ENCODE measurements at regions not wholly inside any gene's neighbourhood (a gene's known extent, or its start where the extent isn't known, plus 50 kb on each side); places are given as distances from the start of the nearest gene placed in this dataset.
"Not testable (repeated sequence)": the region's sequence is repeated elsewhere in the genome, so short reads cannot be mapped to it uniquely, and the experiment has no call there.

- no peak for DNase-seq (ENCODE audit: low read depth, low spot score)
Observed at GRCh38 chr15:38614621-38615020, 50.0 kb upstream of the RASGRP1 start.

GRCh38 chr15:38617831-38618230, 53.2 kb upstream of the RASGRP1 start:
- no peak for DNase-seq (ENCODE audit: low read depth, low spot score)

GRCh38 chr15:38618242-38618955, 53.8 kb upstream of the RASGRP1 start:
- no peak for DNase-seq (ENCODE audit: low read depth, low spot score)

GRCh38 chr15:38620098-38620497, 55.5 kb upstream of the RASGRP1 start:
- no peak for DNase-seq (ENCODE audit: low read depth, low spot score)

- no peak for DNase-seq (ENCODE audit: low read depth, low spot score)
Observed at GRCh38 chr15:38620851-38621594, 56.4 kb upstream of the RASGRP1 start.

GRCh38 chr15:38622304-38622703, 57.7 kb upstream of the RASGRP1 start:
- no peak for DNase-seq (ENCODE audit: low read depth, low spot score)

GRCh38 chr15:38622908-38623307, 58.3 kb upstream of the RASGRP1 start:
- no peak for DNase-seq (ENCODE audit: low read depth, low spot score)

GRCh38 chr15:38623744-38624143, 59.1 kb upstream of the RASGRP1 start:
- DNase-seq (ENCODE audit: low read depth, low spot score), result no peak

- DNase-seq (ENCODE audit: low read depth, low spot score), result no peak
Observed at GRCh38 chr15:38624244-38625205, 59.9 kb upstream of the RASGRP1 start.

GRCh38 chr15:38625886-38626285, 61.3 kb upstream of the RASGRP1 start:
- DNase-seq (ENCODE audit: low read depth, low spot score), result no peak

- no peak for DNase-seq (ENCODE audit: low read depth, low spot score)
Observed at GRCh38 chr15:38626443-38627050, 61.9 kb upstream of the RASGRP1 start.

- DNase-seq (ENCODE audit: low read depth, low spot score), result no peak
Observed at GRCh38 chr15:38627689-38628277, 63.2 kb upstream of the RASGRP1 start.

- no peak for DNase-seq (ENCODE audit: low read depth, low spot score)
Observed at GRCh38 chr15:38631119-38632075, 66.8 kb upstream of the RASGRP1 start.

GRCh38 chr15:38635170-38635569, 70.6 kb upstream of the RASGRP1 start:
- no peak for DNase-seq (ENCODE audit: low read depth, low spot score)

GRCh38 chr15:38636597-38636996, 72.0 kb upstream of the RASGRP1 start:
- no peak for DNase-seq (ENCODE audit: low read depth, low spot score)

GRCh38 chr15:38638126-38638525, 73.5 kb upstream of the RASGRP1 start:
- DNase-seq (ENCODE audit: low read depth, low spot score), result no peak

GRCh38 chr15:38638811-38639210, 74.2 kb upstream of the RASGRP1 start:
- no peak for DNase-seq (ENCODE audit: low read depth, low spot score)

- no peak for DNase-seq (ENCODE audit: low read depth, low spot score)
Observed at GRCh38 chr15:38642689-38643270, 78.2 kb upstream of the RASGRP1 start.

- not testable (repeated sequence) for DNase-seq (ENCODE audit: low read depth, low spot score)
Observed at GRCh38 chr15:38644353-38644752, 79.7 kb upstream of the RASGRP1 start.
